MM.1S (cell line): ENCODE measurements at regions not wholly inside any gene's neighbourhood (a gene's known extent, or its start where the extent isn't known, plus 50 kb on each side); places are given as distances from the start of the nearest gene placed in this dataset.

Source experiments
- DNase-seq: peaks from one replicate; pipeline ENCODE4 v3.0.0-alpha.2; 2015
- H2AFZ ChIP-seq: fragments of 300-600 bp; sonication (generic); 2 replicates; pipeline ENCODE4 v1.6.0; 2016; ENCODE audit warnings: antibody characterized with exemption, low read length
- H3F3A ChIP-seq: fragments of 300-600 bp; sonication (generic); 2 replicates; pipeline ENCODE4 v1.6.1; 2016; ENCODE audit warnings: mild to moderate bottlenecking, antibody characterized with exemption, low read length, moderate library complexity, mixed read lengths; ENCODE audit not compliant: insufficient read depth
- H3K27ac ChIP-seq: fragments of 300-600 bp; sonication (generic); 2 replicates; pipeline ENCODE4 v1.5.1; 2016; ENCODE audit warnings: mild to moderate bottlenecking, low read length
- H3K27me3 ChIP-seq: fragments of 300-600 bp; sonication (generic); replicated peaks from 2 replicates; pipeline ENCODE4 v1.6.0; 2016; ENCODE audit warnings: low read length; ENCODE audit not compliant: insufficient read depth
- H3K36me3 ChIP-seq: fragments of 300-600 bp; sonication (generic); replicated peaks from 2 replicates; pipeline ENCODE4 v1.6.1; 2016; ENCODE audit warnings: mild to moderate bottlenecking, low read length, mixed read lengths; ENCODE audit not compliant: insufficient read depth
- H3K4me1 ChIP-seq: fragments of 300-600 bp; sonication (generic); 2 replicates; pipeline ENCODE4 v1.6.1; 2016; ENCODE audit warnings: low read length, mixed read lengths
- H3K4me2 ChIP-seq: fragments of 300-600 bp; sonication (generic); 2 replicates; pipeline ENCODE4 v1.6.0; 2016; ENCODE audit warnings: low read depth, low read length
- H3K4me3 ChIP-seq: fragments of 300-600 bp; sonication (generic); 2 replicates; pipeline ENCODE4 v1.5.1; 2016; ENCODE audit warnings: low read length, mixed read lengths
- H3K79me2 ChIP-seq: fragments of 300-600 bp; sonication (generic); 2 replicates; pipeline ENCODE4 v1.6.1; 2016; ENCODE audit warnings: mixed run types, low read length, mixed read lengths
- H3K9ac ChIP-seq: fragments of 300-600 bp; sonication (generic); 2 replicates; pipeline ENCODE4 v1.6.1; 2016; ENCODE audit warnings: low read length, mixed read lengths
- H3K9me2 ChIP-seq: fragments of 300-600 bp; sonication (generic); replicated peaks from 2 replicates; pipeline ENCODE4 v1.6.1; 2016; ENCODE audit warnings: mild to moderate bottlenecking, low read length, mixed read lengths; ENCODE audit not compliant: insufficient read depth
- H3K9me3 ChIP-seq: fragments of 300-600 bp; sonication (generic); replicated peaks from 2 replicates; pipeline ENCODE4 v1.6.1; 2016; ENCODE audit warnings: mild to moderate bottlenecking, low read length, mixed read lengths; ENCODE audit not compliant: insufficient read depth
- H4K20me1 ChIP-seq: fragments of 300-600 bp; sonication (generic); 2 replicates; pipeline ENCODE4 v1.6.1; 2016; ENCODE audit warnings: mild to moderate bottlenecking, low read length, moderate library complexity, mixed read lengths; ENCODE audit not compliant: insufficient read depth
- CTCF ChIP-seq: fragments of 300-600 bp; sonication (generic); IDR thresholded peaks from 2 replicates; pipeline ENCODE4 v1.5.1; 2016; ENCODE audit warnings: antibody characterized with exemption, low read length, mixed read lengths
- EZH2 ChIP-seq: fragments of 300-600 bp; sonication (generic); optimal IDR thresholded peaks from 2 replicates; pipeline ENCODE3; 2017; ENCODE audit warnings: low read depth, mild to moderate bottlenecking, antibody characterized with exemption, low read length, mixed read lengths
- EZH2phosphoT487 ChIP-seq: fragments of 300-600 bp; sonication (generic); IDR thresholded peaks from 2 replicates; pipeline ENCODE4 v1.6.1; 2018; ENCODE audit warnings: antibody characterized with exemption, low read length

GRCh38 chr3:110666495-110666894 is 405.1 kb upstream of the NECTIN3 start:
- Histone ChIP-seq H3K27ac (no peak overlapping the region), H2AFZ (no peak overlapping the region), H3K27me3 (no peaks in the 10 kb centered on the region)

GRCh38 chr3:110667216-110667615 is 404.4 kb upstream of the NECTIN3 start:
- Histone ChIP-seq H3K4me3 (no peak overlapping the region), H3K9me3 (no peaks in the 10 kb centered on the region), H3K9ac (no peak overlapping the region), H3K79me2 (no peaks in the 10 kb centered on the region), H3K36me3 (no peaks in the 10 kb centered on the region), H4K20me1 (no peaks in the 10 kb centered on the region), H3K27ac (no peak overlapping the region), H2AFZ (no peak overlapping the region), H3K4me1 (no peaks in the 10 kb centered on the region), H3F3A (no peaks in the 10 kb centered on the region), H3K9me2 (no peaks in the 10 kb centered on the region), H3K27me3 (no peaks in the 10 kb centered on the region), H3K4me2 (no peak overlapping the region)
- TF ChIP-seq EZH2 (no peak), CTCF (no peak), EZH2phosphoT487 (no peak)
- no peak for DNase-seq

More at GRCh38 chr3:110666495-110666894, 405.1 kb upstream of the NECTIN3 start:
- Histone ChIP-seq H3K4me2 (no peak overlapping the region), H3F3A (no peaks in the 10 kb centered on the region), H4K20me1 (no peaks in the 10 kb centered on the region), H3K36me3 (no peaks in the 10 kb centered on the region), H3K9me3 (no peaks in the 10 kb centered on the region), H3K4me3 (no peak overlapping the region), H3K9me2 (no peaks in the 10 kb centered on the region), H3K4me1 (no peaks in the 10 kb centered on the region), H3K79me2 (no peaks in the 10 kb centered on the region), H3K9ac (no peak overlapping the region)
- TF ChIP-seq EZH2 = no peak
- no peak for TF ChIP-seq CTCF
- TF ChIP-seq EZH2phosphoT487 = no peak
- no peak for DNase-seq

- no peak overlapping the region for H3K4me3 ChIP-seq
- H3F3A ChIP-seq = no peaks in the 10 kb centered on the region
- no peak overlapping the region for H3K4me2 ChIP-seq
- H3K27ac ChIP-seq = no peak overlapping the region
- H3K9ac ChIP-seq = no peak overlapping the region
- DNase-seq = no peak
- TF ChIP-seq EZH2 = no peak
- TF ChIP-seq CTCF = no peak
- no peak for TF ChIP-seq EZH2phosphoT487
- H3K36me3 ChIP-seq = no peaks in the 10 kb centered on the region
- no peaks in the 10 kb centered on the region for H3K4me1 ChIP-seq
- no peaks in the 10 kb centered on the region for H4K20me1 ChIP-seq
- no peaks in the 10 kb centered on the region for H3K79me2 ChIP-seq
- no peaks in the 10 kb centered on the region for H3K27me3 ChIP-seq
- H2AFZ ChIP-seq = no peak overlapping the region
- H3K9me2 ChIP-seq = no peaks in the 10 kb centered on the region
- no peaks in the 10 kb centered on the region for H3K9me3 ChIP-seq
These were observed 401.2 kb upstream of the NECTIN3 start for GRCh38 chr3:110670407-110670806.
